ENCODE measurements at regions not wholly inside any gene's neighbourhood (a gene's known extent, or its start where the extent isn't known, plus 50 kb on each side); places are given as distances from the start of the nearest gene placed in this dataset.

GRCh38 chr15:95519887-95520286, 810.6 kb upstream of the NR2F2 start:
- no peak overlapping the region for H3K27ac ChIP-seq (ENCODE audit: low read depth, low read length)
- H3K36me3 ChIP-seq (ENCODE audit: control insufficient read depth, low read length) = no peaks in the 10 kb centered on the region
- no peaks in the 10 kb centered on the region for H3K9me3 ChIP-seq (ENCODE audit: control insufficient read depth, insufficient read depth, low read length)
- no peaks in the 10 kb centered on the region for H4K20me1 ChIP-seq (ENCODE audit: control insufficient read depth, insufficient read depth, low read depth, low read length)
- no peaks in the 10 kb centered on the region for H3F3A ChIP-seq (ENCODE audit: control insufficient read depth, insufficient read depth)
- no peaks in the 10 kb centered on the region for H3K9me2 ChIP-seq (replicated peaks; ENCODE audit: control insufficient read depth, low read length)
- no peak overlapping the region for H3K4me2 ChIP-seq (ENCODE audit: low read length)
- no peaks in the 10 kb centered on the region for H3K4me1 ChIP-seq (ENCODE audit: control insufficient read depth, low read length)
- no peaks in the 10 kb centered on the region for H3K79me2 ChIP-seq (ENCODE audit: control insufficient read depth, low read length)
- TF ChIP-seq EZH2phosphoT487 (IDR thresholded peaks at IDR 0.05; ENCODE audit: borderline replicate concordance, low read length) (no peak), CTCF (IDR thresholded peaks at IDR 0.05; ENCODE audit: low read depth, low read length, poor library complexity, severe bottlenecking) (no peak)
- no peaks in the 10 kb centered on the region for H3K27me3 ChIP-seq (ENCODE audit: control insufficient read depth, low read length)
- no peak overlapping the region for H3K4me3 ChIP-seq (ENCODE audit: low read length)

GRCh38 chr15:95520511-95520910, 810.0 kb upstream of the NR2F2 start:
- Histone ChIP-seq H3K27ac (ENCODE audit: low read depth, low read length) (no peak overlapping the region), H3K36me3 (ENCODE audit: control insufficient read depth, low read length) (no peaks in the 10 kb centered on the region), H3K4me1 (ENCODE audit: control insufficient read depth, low read length) (no peaks in the 10 kb centered on the region), H4K20me1 (ENCODE audit: control insufficient read depth, insufficient read depth, low read depth, low read length) (no peaks in the 10 kb centered on the region), H3K9me2 (replicated peaks; ENCODE audit: control insufficient read depth, low read length) (no peaks in the 10 kb centered on the region), H3F3A (ENCODE audit: control insufficient read depth, insufficient read depth) (no peaks in the 10 kb centered on the region), H3K79me2 (ENCODE audit: control insufficient read depth, low read length) (no peaks in the 10 kb centered on the region), H3K27me3 (ENCODE audit: control insufficient read depth, low read length) (no peaks in the 10 kb centered on the region), H3K4me3 (ENCODE audit: low read length) (no peak overlapping the region), H3K9me3 (ENCODE audit: control insufficient read depth, insufficient read depth, low read length) (no peaks in the 10 kb centered on the region), H3K4me2 (ENCODE audit: low read length) (no peak overlapping the region)
- no peak for TF ChIP-seq CTCF (IDR thresholded peaks at IDR 0.05; ENCODE audit: low read depth, low read length, poor library complexity, severe bottlenecking)
- no peak for TF ChIP-seq EZH2phosphoT487 (IDR thresholded peaks at IDR 0.05; ENCODE audit: borderline replicate concordance, low read length)

GRCh38 chr15:95520922-95521321, 809.6 kb upstream of the NR2F2 start:
- H3F3A ChIP-seq (ENCODE audit: control insufficient read depth, insufficient read depth) = no peaks in the 10 kb centered on the region
- no peak overlapping the region for H3K4me3 ChIP-seq (ENCODE audit: low read length)
- H4K20me1 ChIP-seq (ENCODE audit: control insufficient read depth, insufficient read depth, low read depth, low read length) = no peaks in the 10 kb centered on the region
- no peaks in the 10 kb centered on the region for H3K9me2 ChIP-seq (replicated peaks; ENCODE audit: control insufficient read depth, low read length)
- no peaks in the 10 kb centered on the region for H3K27me3 ChIP-seq (ENCODE audit: control insufficient read depth, low read length)
- H3K27ac ChIP-seq (ENCODE audit: low read depth, low read length) = no peak overlapping the region
- no peaks in the 10 kb centered on the region for H3K36me3 ChIP-seq (ENCODE audit: control insufficient read depth, low read length)
- H3K4me2 ChIP-seq (ENCODE audit: low read length) = no peak overlapping the region
- no peaks in the 10 kb centered on the region for H3K4me1 ChIP-seq (ENCODE audit: control insufficient read depth, low read length)
- H3K9me3 ChIP-seq (ENCODE audit: control insufficient read depth, insufficient read depth, low read length) = no peaks in the 10 kb centered on the region
- no peak for TF ChIP-seq EZH2phosphoT487 (IDR thresholded peaks at IDR 0.05; ENCODE audit: borderline replicate concordance, low read length)
- no peak for TF ChIP-seq CTCF (IDR thresholded peaks at IDR 0.05; ENCODE audit: low read depth, low read length, poor library complexity, severe bottlenecking)
- no peaks in the 10 kb centered on the region for H3K79me2 ChIP-seq (ENCODE audit: control insufficient read depth, low read length)

GRCh38 chr15:95522533-95522932, 808.0 kb upstream of the NR2F2 start:
- Histone ChIP-seq H3K4me2 (ENCODE audit: low read length) (no peak overlapping the region), H3K9me2 (replicated peaks; ENCODE audit: control insufficient read depth, low read length) (no peaks in the 10 kb centered on the region), H3K27me3 (ENCODE audit: control insufficient read depth, low read length) (no peaks in the 10 kb centered on the region), H3K4me1 (ENCODE audit: control insufficient read depth, low read length) (no peaks in the 10 kb centered on the region), H3K36me3 (ENCODE audit: control insufficient read depth, low read length) (no peaks in the 10 kb centered on the region), H3K4me3 (ENCODE audit: low read length) (no peak overlapping the region), H3K79me2 (ENCODE audit: control insufficient read depth, low read length) (no peaks in the 10 kb centered on the region), H3K9me3 (ENCODE audit: control insufficient read depth, insufficient read depth, low read length) (no peaks in the 10 kb centered on the region), H3F3A (ENCODE audit: control insufficient read depth, insufficient read depth) (no peaks in the 10 kb centered on the region), H4K20me1 (ENCODE audit: control insufficient read depth, insufficient read depth, low read depth, low read length) (no peaks in the 10 kb centered on the region), H3K27ac (ENCODE audit: low read depth, low read length) (no peak overlapping the region)
- TF ChIP-seq CTCF (IDR thresholded peaks at IDR 0.05; ENCODE audit: low read depth, low read length, poor library complexity, severe bottlenecking) (no peak), EZH2phosphoT487 (IDR thresholded peaks at IDR 0.05; ENCODE audit: borderline replicate concordance, low read length) (no peak)

All from DOHH2 (cell line).